ENCODE measurements at regions not wholly inside any gene's neighbourhood (a gene's known extent, or its start where the extent isn't known, plus 50 kb on each side); places are given as distances from the start of the nearest gene placed in this dataset.
"Not testable (repeated sequence)": the region's sequence is repeated elsewhere in the genome, so short reads cannot be mapped to it uniquely, and the experiment has no call there.

DNA sequence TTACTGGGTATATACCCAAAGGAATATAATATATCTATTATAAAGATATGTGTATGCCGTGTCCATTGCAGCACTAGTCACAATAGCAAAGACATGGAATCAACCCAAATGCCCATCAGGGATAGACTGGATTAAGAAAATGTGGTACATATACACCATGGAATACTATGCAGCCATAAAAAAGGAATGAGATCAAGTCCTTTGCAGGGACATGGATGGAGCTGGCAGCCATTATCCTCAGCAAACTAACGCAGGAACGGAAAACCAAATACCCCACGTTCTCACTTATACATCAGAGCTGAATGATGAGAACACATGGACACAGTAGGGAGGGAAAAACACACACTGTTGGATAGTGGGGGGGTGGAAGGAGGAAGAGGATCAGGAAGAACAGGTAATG, 206.7 kb downstream of the MSX2 start:
- TF ChIP-seq CTCF, POLR2A (IDR thresholded peaks at IDR 0.05): not testable (repeated sequence)

All from breast epithelium (tissue), 3 donors.